ENCODE measurements at regions not wholly inside any gene's neighbourhood (a gene's known extent, or its start where the extent isn't known, plus 50 kb on each side); places are given as distances from the start of the nearest gene placed in this dataset.

GRCh38 chr22:48389916-48390315, 1437.8 kb downstream of the BRD1 start:
- no peak overlapping the region for H3K27ac ChIP-seq
- no peak overlapping the region for H3K4me3 ChIP-seq
- H3K9me3 ChIP-seq = peaks cover 0 to 13% of the 10 kb centered on the region in 2 donors
- H3K36me3 ChIP-seq = no peaks in the 10 kb centered on the region
- peak; percentile 4 for DNase-seq (ENCODE audit: low spot score)
- no peak for TF ChIP-seq CTCF (IDR thresholded peaks at IDR 0.05)
- no peaks in the 10 kb centered on the region for H3K27me3 ChIP-seq
- H3K4me1 ChIP-seq = no peaks in the 10 kb centered on the region

DNA sequence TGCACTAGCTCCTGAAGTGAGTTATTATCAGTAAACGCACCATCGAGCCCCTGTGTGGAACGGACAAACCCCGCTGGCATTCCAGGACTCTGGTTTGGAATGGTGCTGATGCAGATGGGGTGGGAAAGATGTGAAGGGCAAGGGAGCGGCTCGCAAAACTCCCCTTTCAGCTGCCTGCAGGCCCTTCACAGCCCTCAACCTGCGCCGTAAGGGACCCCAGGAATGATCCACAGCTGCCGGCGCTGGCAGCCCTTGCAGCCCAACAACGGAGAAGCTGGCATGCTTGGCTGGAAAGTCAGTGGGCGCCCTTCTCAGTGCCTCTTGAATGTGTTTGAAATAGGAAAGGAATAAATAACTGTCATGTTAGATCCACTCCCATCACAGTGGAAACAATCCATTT, 1445.5 kb downstream of the BRD1 start:
- no peak for DNase-seq (ENCODE audit: low spot score)
- no peak for TF ChIP-seq CTCF (IDR thresholded peaks at IDR 0.05)
- no peaks in the 10 kb centered on the region for H3K36me3 ChIP-seq

DNA sequence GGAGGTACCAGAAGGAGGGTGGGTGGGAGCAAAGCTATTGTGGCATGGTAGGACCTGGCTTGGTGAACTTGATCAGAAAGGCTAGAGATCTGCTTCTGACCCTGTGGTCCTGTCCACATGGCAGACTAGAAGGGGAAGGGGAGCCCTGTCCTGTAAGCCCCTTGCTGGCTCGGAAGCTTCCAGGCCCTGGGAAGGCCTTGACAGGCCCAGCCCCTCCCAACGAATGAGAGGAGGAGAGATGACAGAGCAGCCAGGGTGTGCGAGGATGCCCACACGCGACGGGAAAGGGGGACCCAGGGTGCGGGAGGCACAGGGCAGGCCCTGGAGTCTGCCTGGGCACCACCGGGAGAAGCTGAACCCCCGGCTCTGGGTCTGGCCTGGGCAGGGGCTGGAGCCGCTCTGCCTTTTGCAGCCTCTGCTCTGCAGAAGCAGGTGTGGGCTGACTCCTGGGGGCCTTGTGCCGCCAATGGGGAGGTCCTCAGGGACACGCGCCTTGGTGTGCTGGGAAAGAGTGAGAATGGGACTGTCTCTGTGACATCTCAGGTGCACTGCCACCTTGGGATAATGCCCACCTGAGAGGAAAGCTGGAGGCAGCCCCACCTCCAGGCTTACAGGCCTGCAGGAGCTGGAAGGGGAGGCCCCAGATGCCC, 1447.5 kb downstream of the BRD1 start:
- Histone ChIP-seq H3K27ac (no peak overlapping the region), H3K4me3 (no peak overlapping the region), H3K9me3 (peaks cover 2 to 3% of the 10 kb centered on the region in 2 donors), H3K36me3 (no peaks in the 10 kb centered on the region), H3K27me3 (no peaks in the 10 kb centered on the region), H3K4me1 (no peaks in the 10 kb centered on the region)
- DNase-seq (ENCODE audit: low spot score) = no peak
- TF ChIP-seq CTCF (IDR thresholded peaks at IDR 0.05) = no peak

More for the DNA sequence above, 1445.5 kb downstream of the BRD1 start:
- Histone ChIP-seq H3K9me3 (peaks cover 2 to 14% of the 10 kb centered on the region in 2 donors), H3K27me3 (no peaks in the 10 kb centered on the region), H3K27ac (no peak overlapping the region), H3K4me3 (no peak overlapping the region), H3K4me1 (no peaks in the 10 kb centered on the region)

DNA sequence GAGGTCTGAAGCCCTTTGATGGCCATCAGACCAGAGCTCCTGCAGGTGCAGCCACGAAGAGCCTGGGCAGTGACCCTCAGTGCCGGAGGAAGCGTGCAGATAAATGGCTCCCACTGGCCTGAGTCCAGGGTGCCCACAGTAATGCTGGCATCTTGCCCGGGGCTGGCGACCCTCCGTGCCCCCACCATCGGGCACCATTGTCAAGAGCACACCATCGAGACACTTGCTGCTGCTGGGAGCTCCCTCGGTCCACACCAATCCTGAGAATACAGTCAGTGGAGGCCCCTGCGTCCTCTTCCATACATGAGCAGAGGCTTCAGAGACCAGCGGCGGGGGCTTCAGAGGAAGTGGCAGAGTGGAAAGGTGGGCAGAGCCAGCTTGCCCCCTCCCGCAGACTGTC, 1448.3 kb downstream of the BRD1 start:
- TF ChIP-seq CTCF (IDR thresholded peaks at IDR 0.05) = no peak
- no peaks in the 10 kb centered on the region for H3K27me3 ChIP-seq
- H3K36me3 ChIP-seq = no peaks in the 10 kb centered on the region
- H3K9me3 ChIP-seq = peaks cover 0 to 2% of the 10 kb centered on the region in 2 donors
- no peak for DNase-seq (ENCODE audit: low spot score)
- no peaks in the 10 kb centered on the region for H3K4me1 ChIP-seq
- no peak overlapping the region for H3K4me3 ChIP-seq
- no peak overlapping the region for H3K27ac ChIP-seq

GRCh38 chr22:48378673-48379072, 1449.0 kb downstream of the BRD1 start:
- Histone ChIP-seq H3K27me3 (no peaks in the 10 kb centered on the region), H3K9me3 (no peaks in the 10 kb centered on the region), H3K27ac (no peak overlapping the region), H3K4me1 (no peaks in the 10 kb centered on the region), H3K36me3 (no peaks in the 10 kb centered on the region), H3K4me3 (no peak overlapping the region)
- no peak for DNase-seq (ENCODE audit: low spot score)
- no peak for TF ChIP-seq CTCF (IDR thresholded peaks at IDR 0.05)

Data from right atrium auricular region (tissue), 2 donors.